Loucy (cell line): ENCODE measurements at regions not wholly inside any gene's neighbourhood (a gene's known extent, or its start where the extent isn't known, plus 50 kb on each side); places are given as distances from the start of the nearest gene placed in this dataset.
"Not testable (repeated sequence)": the region's sequence is repeated elsewhere in the genome, so short reads cannot be mapped to it uniquely, and the experiment has no call there.

ENCODE experiments used
- H2AFZ ChIP-seq: fragments of 200-600 bp; sonication (generic); 2 replicates; pipeline ENCODE4 v1.6.0; 2016; ENCODE audit warnings: antibody characterized with exemption, mild to moderate bottlenecking, low read length, moderate library complexity
- H3F3A ChIP-seq: fragments of 200-600 bp; 2 replicates; pipeline ENCODE4 v1.6.0; 2016; ENCODE audit warnings: antibody characterized with exemption, low read depth, mild to moderate bottlenecking
- H3K27me3 ChIP-seq: fragments of 200-600 bp; sonication (generic); 2 replicates; pipeline ENCODE4 v1.6.1; 2014; ENCODE audit warnings: low read length, mild to moderate bottlenecking; ENCODE audit not compliant: insufficient read depth, poor library complexity, severe bottlenecking
- H3K36me3 ChIP-seq: fragments of 200-600 bp; sonication (generic); 2 replicates; pipeline ENCODE4 v1.6.1; 2016; ENCODE audit warnings: low read length; ENCODE audit not compliant: insufficient read depth
- H3K4me1 ChIP-seq: fragments of 200-600 bp; sonication (generic); 2 replicates; pipeline ENCODE4 v1.5.1; 2014; ENCODE audit warnings: low read length, mild to moderate bottlenecking; ENCODE audit not compliant: insufficient read depth, poor library complexity, severe bottlenecking
- H3K4me2 ChIP-seq: fragments of 200-600 bp; sonication (generic); 2 replicates; pipeline ENCODE4 v1.6.0; 2014; ENCODE audit warnings: antibody characterized with exemption, low read length, low read depth, mild to moderate bottlenecking; ENCODE audit not compliant: poor library complexity, severe bottlenecking
- H3K4me3 ChIP-seq: fragments of 200-600 bp; sonication (generic); 2 replicates; pipeline ENCODE4 v1.5.1; 2014; ENCODE audit warnings: low read length, mild to moderate bottlenecking, mixed read lengths; ENCODE audit not compliant: poor library complexity, severe bottlenecking
- H3K79me2 ChIP-seq: fragments of 200-600 bp; sonication (generic); 2 replicates; pipeline ENCODE4 v1.6.1; 2014; ENCODE audit warnings: low read length; ENCODE audit not compliant: insufficient read depth
- H3K9ac ChIP-seq: fragments of 200-600 bp; sonication (generic); 2 replicates; pipeline ENCODE4 v1.6.0; 2014; ENCODE audit warnings: mild to moderate bottlenecking, low read depth, low read length, moderate library complexity; ENCODE audit not compliant: poor library complexity, severe bottlenecking
- H3K9me2 ChIP-seq: fragments of 200-600 bp; sonication (generic); replicated peaks from 2 replicates; pipeline ENCODE4 v1.6.1; 2016; ENCODE audit warnings: low read depth, low read length, mixed read lengths
- H3K9me3 ChIP-seq: fragments of 200-600 bp; sonication (generic); 2 replicates; pipeline ENCODE4 v1.6.1; 2014; ENCODE audit warnings: mild to moderate bottlenecking, antibody characterized with exemption, low read length, low read depth; ENCODE audit not compliant: insufficient read depth
- H4K20me1 ChIP-seq: fragments of 200-600 bp; sonication (generic); 2 replicates; pipeline ENCODE4 v1.6.0; 2014; ENCODE audit warnings: antibody characterized with exemption, low read length, mild to moderate bottlenecking; ENCODE audit not compliant: insufficient read depth, poor library complexity, severe bottlenecking

- not testable (repeated sequence) for H2AFZ ChIP-seq, H3K4me1 ChIP-seq, H3K4me2 ChIP-seq, H3K9ac ChIP-seq, H3K79me2 ChIP-seq, H3K4me3 ChIP-seq, H3K36me3 ChIP-seq, H3F3A ChIP-seq, H4K20me1 ChIP-seq, H3K27me3 ChIP-seq, H3K9me3 ChIP-seq, H3K9me2 ChIP-seq
These were observed 92.5 kb downstream of the NSUN5 start for GRCh38 chr7:73216046-73216675.

GRCh38 chr7:73215232-73215631, 93.4 kb downstream of the NSUN5 start:
- H3K9me3 ChIP-seq, H4K20me1 ChIP-seq, H3K79me2 ChIP-seq, H3K4me2 ChIP-seq, H3K4me1 ChIP-seq, H3K9me2 ChIP-seq, H2AFZ ChIP-seq, H3F3A ChIP-seq, H3K27me3 ChIP-seq, H3K36me3 ChIP-seq, H3K4me3 ChIP-seq, H3K9ac ChIP-seq: not testable (repeated sequence)

GRCh38 chr7:73214471-73214870, 94.2 kb downstream of the NSUN5 start:
- not testable (repeated sequence) for H3F3A ChIP-seq, H3K4me3 ChIP-seq, H2AFZ ChIP-seq, H3K79me2 ChIP-seq, H3K4me1 ChIP-seq, H3K9me2 ChIP-seq, H3K27me3 ChIP-seq, H4K20me1 ChIP-seq, H3K9ac ChIP-seq, H3K36me3 ChIP-seq, H3K9me3 ChIP-seq, H3K4me2 ChIP-seq

DNA sequence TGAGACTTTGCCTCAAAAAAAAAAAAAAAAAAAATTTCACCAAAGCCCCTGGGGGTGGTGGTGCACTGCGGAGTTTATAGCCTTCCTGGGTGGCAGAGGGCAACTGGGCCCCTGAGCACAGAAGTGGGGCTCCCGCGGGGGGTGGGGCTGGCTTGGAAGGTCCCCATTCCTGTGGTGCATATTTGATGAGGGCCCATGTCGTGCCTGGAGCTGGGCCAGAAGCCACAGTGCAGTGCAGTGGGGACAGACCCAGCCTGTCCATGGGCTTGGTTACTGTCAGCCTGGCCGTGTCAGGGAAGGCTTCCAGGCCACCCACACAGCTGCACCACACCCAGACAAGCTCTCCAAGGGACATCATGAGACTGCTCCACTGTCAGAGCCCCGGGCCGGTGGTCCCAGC, 95.5 kb downstream of the NSUN5 start:
- not testable (repeated sequence) for H3K36me3 ChIP-seq, H3K4me3 ChIP-seq, H3K4me2 ChIP-seq, H3K9me3 ChIP-seq, H3F3A ChIP-seq, H3K9ac ChIP-seq, H3K4me1 ChIP-seq, H3K9me2 ChIP-seq, H2AFZ ChIP-seq, H4K20me1 ChIP-seq, H3K79me2 ChIP-seq, H3K27me3 ChIP-seq

DNA sequence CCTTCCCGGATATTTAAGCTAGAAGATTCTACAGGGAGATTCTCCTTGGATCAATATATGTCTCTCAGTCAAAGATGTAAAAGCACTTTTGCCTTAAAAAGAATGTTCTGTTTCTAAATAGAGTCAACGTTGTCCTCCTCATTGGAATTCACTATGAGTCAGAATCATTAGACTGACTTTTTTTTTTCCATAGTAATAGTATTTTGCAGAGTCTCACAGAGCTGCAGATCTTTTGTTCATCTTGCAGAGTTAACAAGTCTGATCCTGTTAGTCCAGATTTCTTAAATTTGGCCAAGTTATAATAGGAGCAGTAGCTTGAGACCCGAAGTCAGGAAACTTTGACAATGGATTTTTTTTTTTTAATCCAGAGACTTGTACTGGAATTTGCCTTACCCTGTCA, 103.0 kb downstream of the NSUN5 start:
- not testable (repeated sequence) for H4K20me1 ChIP-seq, H3K79me2 ChIP-seq, H3K36me3 ChIP-seq, H3K9ac ChIP-seq, H2AFZ ChIP-seq, H3F3A ChIP-seq, H3K27me3 ChIP-seq, H3K4me2 ChIP-seq, H3K9me3 ChIP-seq, H3K4me3 ChIP-seq, H3K4me1 ChIP-seq, H3K9me2 ChIP-seq

DNA sequence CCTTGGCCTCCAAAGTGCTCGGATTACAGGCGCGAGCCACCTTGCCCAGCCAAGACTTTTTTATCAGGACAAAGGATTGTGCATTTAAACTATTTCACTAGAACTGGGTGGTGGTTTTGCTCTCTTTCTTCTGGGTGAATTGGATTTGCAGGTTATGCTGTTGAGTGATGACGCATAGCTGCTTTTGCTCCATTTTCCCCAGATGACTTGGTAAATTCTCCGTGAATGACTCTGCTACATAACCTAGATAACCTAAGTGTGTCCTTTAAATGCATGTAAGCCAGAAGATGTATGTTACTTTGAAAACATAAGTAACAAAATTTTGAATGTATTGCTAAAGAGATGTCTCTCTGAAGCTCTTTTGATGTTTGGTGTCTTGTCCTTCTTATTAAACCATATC, 103.7 kb downstream of the NSUN5 start:
- not testable (repeated sequence) for H3K9ac ChIP-seq, H3K79me2 ChIP-seq, H4K20me1 ChIP-seq, H2AFZ ChIP-seq, H3K9me2 ChIP-seq, H3K4me2 ChIP-seq, H3K27me3 ChIP-seq, H3K9me3 ChIP-seq, H3K4me3 ChIP-seq, H3K4me1 ChIP-seq, H3K36me3 ChIP-seq, H3F3A ChIP-seq

GRCh38 chr7:73203312-73203711, 105.3 kb downstream of the NSUN5 start:
- not testable (repeated sequence) for H3F3A ChIP-seq, H3K9ac ChIP-seq, H3K4me2 ChIP-seq, H3K9me3 ChIP-seq, H3K4me3 ChIP-seq, H3K4me1 ChIP-seq, H3K9me2 ChIP-seq, H3K79me2 ChIP-seq, H4K20me1 ChIP-seq, H3K27me3 ChIP-seq, H2AFZ ChIP-seq, H3K36me3 ChIP-seq

DNA sequence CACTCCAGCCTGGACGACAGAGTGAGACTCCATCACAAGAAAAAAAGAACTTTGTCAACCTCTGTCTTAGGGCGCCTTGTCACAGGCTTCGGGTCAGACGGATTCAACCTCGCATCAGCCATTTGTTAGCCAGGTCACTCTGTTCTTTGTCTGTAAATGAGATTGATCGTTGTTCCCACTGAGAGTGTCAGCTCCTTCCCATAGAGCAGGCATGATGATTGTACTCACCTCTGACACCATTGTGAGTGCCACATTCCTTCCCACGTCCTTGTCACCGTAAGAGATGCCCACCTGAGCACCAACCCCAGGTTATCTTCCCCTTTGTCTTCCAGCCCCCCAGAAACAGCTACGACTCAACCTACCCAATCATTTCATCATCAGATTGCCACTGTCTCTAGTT, 107.4 kb downstream of the NSUN5 start:
- H3K4me2 ChIP-seq, H4K20me1 ChIP-seq, H3K9ac ChIP-seq, H3K27me3 ChIP-seq, H2AFZ ChIP-seq, H3K4me1 ChIP-seq, H3K9me2 ChIP-seq, H3K9me3 ChIP-seq, H3F3A ChIP-seq, H3K36me3 ChIP-seq, H3K79me2 ChIP-seq, H3K4me3 ChIP-seq: not testable (repeated sequence)
